DMS79 (cell line): ENCODE measurements at regions not wholly inside any gene's neighbourhood (a gene's known extent, or its start where the extent isn't known, plus 50 kb on each side); places are given as distances from the start of the nearest gene placed in this dataset.

ENCODE experiments used
- DNase-seq: peaks from one replicate; lab custom pipeline; 2025; lab: John Stamatoyannopoulos, UW

DNA sequence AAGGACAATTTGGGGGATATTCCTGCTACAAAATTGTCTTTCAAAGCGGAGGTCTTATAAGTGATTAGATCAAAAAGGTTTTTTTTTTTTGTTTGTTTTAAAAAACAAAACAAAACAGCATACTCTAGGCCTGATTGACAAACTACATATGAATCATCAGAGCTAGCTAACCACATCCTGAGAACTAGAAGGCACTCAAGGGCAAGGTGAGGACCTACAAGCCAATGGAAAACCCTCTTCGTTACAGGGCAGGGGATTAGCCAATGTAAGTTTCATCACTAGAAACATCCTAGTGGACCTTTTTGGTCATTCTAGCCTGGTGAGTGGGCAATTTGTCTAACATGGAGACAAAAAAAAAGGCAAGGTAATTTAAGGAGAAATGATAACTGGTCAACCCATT, 428.6 kb downstream of the RFC3 start:
- DNase-seq = no peak

DNA sequence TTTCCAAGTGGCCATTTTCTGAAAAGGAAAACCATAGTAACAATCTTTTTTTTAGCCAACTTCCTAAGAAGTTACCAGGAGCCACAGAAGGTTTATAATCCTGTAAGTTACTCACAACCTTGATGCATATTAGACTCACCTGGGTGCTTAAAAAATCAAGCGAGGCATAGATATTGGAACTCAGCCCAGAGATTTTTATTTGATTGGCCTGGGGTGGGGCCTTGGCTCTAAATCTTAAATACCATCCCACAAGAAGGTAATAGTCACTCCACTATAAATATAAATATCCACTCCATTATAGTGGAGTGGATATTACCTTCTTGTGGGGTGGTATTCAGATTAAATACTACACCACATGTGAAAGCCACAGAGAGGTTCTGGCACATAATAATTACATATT, 429.6 kb downstream of the RFC3 start:
- DNase-seq = peak; percentile 78

DNA sequence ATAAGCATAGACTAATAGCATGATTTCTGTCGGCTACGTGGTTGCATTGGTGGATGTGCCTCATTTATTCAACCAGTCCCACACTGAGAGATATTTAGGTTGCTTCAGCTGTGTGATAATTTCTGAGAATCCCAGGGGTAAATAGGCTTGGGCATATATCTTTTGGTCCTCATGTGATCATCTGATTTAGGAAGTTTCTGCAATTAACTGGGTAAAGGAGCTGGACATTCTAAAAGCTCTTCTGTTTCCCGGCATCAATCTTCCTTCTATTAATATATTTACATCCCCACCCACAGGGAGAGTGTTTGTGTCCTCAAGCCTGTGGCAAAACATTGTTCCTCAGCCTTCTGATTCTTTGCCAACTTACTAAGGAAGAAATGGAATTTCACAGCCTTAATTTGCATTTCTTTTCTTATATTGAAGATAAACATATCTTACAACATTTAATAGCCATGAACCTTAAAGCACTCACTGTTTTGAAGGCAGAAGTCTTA, 431.6 kb downstream of the RFC3 start:
- DNase-seq = no peak

DNA sequence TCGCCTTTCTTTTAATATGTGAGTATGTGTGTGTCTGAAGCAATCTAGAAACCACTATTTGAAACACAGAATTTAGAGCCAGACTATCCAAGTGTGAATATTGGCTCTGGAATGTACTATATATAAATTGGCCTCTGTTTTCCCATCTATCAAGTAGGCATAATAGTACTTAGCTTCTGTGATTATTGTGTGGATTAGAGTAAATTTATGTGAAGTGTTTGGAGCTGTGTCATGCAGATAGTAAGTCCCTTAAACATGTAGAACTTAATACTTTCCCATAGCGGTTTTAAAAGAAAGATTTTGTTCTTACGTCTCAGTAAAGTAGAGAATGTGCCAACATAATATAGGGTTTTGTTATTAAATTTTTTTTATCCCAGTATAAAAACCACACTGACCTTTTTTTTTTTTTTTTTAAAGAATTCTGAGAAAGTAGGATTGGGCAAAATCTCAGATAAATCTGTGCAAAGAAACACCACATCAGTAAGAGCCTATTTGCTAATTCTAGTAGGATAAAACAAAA, 432.3 kb downstream of the RFC3 start:
- DNase-seq = no peak

DNA sequence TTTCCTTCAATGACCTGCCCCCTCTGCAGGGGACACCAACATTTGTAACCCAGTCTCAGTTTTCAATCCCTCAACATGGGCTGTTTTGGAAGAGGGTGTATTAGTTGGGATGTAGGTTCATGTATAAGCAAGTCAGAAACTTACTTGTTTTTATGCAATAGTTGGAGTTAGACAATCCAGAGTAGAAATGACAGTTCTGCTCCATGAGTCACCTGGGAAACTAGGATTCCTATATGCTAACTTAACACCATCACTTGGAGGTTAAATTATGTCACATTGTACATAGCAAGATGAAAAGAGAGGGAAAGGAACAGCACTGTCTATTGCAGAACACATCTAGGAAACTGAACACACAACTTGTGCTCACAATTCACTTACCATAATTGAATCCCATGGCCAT, 436.4 kb downstream of the RFC3 start:
- DNase-seq = no peak

DNA sequence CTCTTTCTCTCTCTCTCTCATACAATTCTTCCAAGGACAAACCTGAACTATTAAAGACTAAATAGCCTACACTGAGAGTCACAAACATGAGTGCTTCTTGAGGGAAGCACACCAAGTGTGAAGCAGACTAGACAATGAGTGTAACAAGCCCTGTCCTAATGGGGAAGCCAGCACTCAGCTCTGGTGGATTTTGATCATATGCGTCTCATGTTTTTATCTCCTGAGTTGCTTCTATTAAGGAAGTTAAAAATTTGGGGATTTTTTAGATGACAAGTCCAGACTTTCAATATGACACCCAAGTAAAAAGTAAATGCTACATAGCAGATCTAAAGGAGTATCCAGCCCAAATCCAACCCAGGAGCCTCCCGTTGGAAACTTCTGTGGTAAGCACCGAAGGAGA, 437.8 kb downstream of the RFC3 start:
- no peak for DNase-seq

DNA sequence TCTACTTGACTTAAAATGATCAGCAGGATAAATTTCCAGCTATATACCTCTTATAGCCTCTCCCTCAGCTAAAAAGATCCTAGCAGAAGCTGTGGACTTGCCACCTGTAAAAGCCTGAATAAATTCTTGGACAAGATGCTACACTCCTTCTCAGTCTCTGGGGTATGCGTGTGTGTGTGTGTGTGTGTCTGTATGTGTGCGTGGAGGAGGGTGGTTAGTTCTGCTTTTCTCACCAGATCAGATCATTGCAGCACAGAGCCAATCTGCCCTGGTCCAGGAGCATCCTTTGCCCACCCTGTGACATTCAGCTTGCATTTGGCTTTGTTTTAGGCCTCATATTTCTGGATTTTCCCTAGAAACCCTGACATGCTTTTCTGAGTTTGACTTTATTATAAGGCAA, 438.3 kb downstream of the RFC3 start:
- DNase-seq = no peak

DNA sequence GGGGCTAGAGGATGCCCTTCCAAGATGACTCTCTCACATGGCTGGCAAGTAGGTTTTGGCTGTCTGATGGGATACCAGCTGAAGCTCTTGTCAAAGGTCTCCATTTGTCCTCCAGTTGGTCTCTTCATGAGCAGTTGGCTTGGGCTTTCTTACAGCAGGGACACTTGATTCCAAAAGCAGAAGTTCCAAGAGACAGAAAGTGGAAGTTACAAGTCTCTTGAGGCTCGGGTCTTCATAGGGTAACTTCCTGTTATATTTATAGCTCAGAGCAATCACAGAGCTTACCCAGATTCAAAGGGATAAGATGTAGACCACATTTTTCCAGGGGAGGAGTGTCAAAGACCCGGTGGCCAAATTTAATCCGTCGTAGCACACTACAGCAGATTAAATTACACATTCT, 440.0 kb downstream of the RFC3 start:
- DNase-seq = no peak

DNA sequence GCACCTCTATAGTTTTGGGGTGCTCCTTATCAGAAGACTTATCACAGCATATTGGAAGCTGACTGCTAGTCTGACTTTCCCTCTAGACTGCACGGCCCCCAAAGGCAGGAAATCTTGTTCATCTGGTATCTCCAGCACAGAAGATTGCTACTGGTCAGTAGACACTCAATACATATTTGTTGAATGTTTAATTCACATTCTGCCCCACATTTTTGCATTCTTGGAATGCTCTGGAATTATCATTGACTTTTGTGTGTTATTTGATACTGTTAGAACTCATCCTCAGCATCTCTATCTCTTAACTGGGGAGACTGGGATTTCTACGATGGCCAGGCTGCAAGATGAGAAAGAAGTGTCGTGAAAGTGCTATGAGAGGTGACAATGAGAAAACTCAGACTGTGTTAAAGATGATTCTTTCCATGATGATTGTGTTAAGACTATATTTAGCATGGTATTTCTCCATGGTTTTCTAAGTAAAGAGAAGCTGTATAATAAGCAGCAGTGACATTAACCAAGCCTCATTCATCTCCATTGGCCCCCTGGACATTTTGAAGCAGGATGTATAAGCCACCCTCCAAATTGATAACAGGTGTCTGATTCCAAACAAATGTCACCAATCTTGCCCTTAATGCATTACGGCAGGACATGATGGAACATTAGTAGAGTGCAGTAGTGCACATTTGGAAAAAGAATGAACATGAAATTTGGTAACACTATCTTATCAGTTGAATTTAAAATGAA, 440.9 kb downstream of the RFC3 start:
- no peak for DNase-seq

DNA sequence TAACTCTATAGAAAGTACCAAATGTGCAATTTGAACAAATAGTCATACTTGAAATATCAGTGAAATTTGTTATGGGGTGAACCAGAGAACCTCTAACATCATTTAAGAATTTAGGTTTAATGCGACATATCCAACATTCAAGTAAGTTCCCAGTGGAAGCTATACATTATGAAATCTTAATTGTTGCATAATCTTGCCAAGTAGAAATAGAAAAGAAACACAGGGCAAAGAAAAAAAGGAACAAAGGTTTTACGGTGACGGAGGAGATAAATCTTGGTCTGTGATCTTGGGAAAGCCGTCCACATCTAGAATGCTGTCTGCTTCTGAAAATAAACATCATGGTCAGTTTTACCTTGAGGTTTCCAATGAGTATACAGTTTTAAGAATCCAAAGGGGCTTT, 445.7 kb downstream of the RFC3 start:
- no peak for DNase-seq

DNA sequence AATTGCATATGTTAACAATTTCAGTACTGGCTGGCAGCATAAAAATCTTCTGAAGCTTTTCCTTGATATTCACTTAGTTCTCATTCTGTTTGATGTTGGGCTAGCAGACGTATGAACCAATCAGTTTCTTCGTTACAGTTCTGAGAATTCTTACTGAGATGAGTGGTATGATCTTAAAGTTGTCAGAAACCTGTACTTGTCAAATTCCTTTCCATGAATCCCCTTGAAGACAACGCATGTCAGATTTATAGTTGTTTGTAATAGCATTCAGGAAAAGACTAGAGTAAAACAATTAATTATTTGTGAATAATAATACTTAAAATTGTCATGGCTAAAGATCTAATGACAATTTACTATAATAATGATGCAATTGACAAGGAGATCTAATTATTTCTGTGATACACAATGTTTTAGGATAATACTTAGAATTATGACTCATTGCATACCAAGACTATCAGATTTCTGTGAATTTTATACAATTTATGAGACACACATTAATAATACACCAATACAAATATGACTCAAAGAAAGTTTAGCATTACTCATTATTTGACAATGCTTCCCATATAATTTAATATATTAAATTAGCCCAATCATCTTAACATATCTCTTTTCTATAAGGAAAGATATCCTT, 447.2 kb downstream of the RFC3 start:
- DNase-seq = no peak

DNA sequence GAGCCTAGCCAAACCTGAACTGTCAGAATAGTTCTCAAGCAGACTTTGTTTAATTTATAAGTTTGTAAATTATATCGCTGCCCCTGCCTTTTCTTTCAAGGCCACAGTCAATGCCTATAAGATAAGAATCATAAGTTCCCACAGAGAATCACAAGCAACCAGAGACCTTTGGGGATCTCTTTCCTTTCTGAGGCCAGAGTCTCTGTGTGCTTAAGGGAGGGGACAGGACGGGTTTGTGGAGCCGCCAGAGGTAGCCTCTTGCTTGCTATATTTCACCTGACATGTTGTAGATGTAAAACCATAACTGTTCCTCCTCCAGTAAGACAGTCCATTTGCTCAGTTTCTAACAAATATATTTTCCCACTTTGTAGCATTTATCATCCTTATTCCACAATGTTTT, 458.8 kb downstream of the RFC3 start:
- DNase-seq = no peak

DNA sequence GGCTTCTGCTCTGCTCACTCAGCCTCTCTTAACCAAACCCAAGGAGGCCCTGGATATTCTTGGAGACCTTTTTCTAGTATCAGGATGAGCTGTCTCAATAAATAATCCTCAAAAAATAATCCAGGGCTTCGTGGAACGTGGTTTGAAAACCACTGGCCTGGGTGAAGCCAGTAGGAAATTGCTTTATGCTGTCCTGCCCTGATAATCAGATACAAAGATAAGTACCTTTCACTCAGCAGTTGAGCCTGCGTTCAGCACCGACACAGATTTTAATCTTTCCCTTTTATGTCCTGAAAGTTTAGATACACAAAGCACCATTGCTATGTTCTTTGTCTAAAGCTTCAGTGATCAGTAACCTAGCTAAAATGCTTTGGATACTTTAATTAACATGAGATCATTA, 460.0 kb downstream of the RFC3 start:
- DNase-seq = no peak

DNA sequence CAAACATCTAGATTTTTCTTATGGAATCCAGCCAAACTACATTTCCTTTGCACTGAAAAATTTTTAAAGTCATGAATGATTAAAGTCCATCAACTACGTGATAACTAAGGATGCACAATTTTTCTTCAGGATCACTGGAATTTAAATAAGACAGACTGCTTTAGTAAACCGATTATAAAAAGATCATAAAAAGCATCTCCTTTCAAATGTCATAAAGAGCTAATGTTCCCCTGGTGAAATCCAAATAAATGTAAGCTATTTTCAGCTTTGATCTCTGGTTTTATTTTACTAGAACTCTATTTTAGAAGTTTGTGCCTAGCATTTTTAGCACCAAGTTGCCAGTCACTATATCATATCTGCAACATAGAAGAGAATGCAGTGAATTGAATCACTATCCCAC, 460.8 kb downstream of the RFC3 start:
- no peak for DNase-seq

DNA sequence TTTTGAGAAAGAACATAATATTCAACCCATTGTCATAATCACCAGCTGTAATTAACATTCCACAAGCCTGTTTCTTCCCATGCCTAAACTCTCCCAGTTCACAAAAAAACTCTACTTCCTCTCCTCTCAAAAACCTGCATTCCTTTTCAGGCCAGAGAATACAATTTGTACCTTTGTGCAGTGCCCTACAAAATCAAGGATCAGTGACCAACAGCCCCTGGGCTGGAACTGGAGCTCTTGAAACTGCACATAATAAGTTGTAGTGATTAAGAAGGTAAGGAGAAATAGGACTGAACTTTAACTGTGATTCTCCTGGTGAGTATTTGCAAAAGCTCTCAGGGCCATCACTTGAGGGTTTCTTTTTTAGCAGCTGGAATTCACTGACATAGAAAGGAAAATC, 472.7 kb downstream of the RFC3 start:
- no peak for DNase-seq

DNA sequence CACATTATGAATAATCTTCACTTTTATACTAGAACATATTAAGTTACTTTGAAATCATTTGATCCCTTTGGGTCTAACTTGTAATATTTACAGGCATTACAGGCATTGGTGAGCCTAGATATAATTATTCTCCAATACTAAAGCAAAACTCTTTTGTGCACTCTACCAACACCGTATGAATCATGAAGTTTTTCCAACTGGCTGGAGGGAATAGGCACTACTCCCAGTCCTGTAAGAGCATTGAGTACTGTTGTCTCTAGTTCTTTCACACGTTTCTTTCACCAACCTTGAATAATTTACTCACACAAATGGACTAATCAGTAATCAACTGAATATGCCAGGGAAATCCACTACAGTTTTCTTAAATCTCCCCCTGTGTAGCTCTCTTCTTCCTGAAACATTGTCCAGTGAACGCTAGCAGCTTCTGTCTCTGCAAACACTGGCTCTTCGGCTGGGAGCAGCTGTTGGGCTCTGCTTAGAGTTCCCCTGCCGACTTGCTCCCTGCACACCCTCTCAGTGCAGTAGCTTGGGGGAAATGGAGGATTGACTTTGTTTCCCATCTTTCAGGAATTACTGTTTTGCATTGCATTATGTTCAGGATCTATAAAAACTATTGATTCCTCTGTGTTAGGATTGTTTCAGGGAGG, 476.7 kb downstream of the RFC3 start:
- DNase-seq = no peak

DNA sequence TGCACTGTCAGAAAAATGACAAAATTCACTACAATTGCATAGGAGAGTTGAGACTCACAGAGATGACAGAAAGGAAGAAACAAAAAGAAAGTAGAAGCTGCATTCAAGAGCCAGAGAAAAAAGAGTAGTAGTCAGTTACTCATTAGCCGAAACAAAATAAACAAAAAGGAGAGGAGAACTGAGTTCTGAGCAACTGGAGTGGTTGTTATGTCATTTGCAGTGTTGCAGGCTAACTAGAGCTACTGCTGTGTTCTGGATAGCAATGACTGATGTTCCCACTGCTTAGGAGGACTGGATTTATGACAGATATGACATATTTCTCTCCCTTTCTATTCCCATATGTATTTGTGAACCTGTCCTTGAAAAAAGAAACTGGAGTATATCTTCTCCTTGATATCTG, 482.6 kb downstream of the RFC3 start:
- no peak for DNase-seq

DNA sequence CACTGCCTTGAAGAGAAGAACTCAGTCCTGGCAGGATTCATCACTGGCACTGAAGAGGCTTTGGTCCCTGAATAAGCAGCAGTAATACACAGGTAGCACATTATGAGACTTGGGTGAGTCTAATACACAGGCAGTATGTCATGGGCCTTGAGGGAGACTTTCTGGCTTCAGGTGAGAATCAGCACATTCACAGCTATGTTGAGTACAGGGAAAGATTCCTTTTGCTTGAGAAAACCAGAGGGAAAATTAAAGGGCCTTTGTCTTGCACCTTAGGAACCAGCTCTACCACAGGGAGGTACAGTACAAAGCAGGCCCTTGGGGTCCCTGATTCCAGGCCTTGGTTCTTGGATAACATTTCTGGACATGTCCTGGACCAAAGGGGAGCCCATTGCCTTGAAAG, 484.6 kb downstream of the RFC3 start:
- DNase-seq = no peak

DNA sequence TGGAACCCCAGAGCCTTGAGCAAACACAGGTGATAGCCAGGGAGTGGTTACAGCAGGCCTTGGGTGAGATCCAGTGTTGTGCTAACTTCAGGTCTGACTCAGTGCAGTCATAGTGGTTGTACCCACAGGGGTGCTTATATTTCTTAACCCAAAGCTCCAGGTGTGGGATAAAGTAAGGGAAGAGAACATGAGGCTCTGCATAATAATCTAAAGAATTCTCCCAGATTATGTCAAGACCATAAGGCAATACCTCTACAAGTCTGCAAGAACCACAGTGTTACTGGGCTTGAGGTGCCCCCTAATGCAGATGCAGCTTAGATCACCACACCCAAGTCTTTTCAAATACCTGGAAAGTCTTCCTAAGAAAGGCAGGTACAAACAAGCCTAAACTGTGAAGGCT, 485.4 kb downstream of the RFC3 start:
- no peak for DNase-seq

DNA sequence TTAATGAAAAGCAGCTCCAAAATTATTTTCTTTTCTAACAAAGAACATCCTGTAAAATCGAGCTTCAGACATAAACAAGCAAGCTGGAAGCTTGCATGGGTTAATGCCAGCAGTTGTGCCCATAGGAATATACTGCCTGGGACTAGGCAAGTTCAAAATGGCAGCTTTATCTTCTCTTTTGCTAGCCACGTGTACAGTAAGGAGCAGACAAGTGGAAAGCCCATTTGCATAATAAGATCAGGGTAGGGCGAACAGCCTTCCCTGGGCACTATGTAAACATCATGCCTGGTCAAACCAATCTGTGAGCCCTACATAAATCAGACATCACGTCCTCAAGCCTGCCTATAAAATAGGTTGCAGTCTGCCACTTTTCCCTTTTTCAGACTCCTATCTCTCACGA, 489.7 kb downstream of the RFC3 start:
- DNase-seq = no peak

DNA sequence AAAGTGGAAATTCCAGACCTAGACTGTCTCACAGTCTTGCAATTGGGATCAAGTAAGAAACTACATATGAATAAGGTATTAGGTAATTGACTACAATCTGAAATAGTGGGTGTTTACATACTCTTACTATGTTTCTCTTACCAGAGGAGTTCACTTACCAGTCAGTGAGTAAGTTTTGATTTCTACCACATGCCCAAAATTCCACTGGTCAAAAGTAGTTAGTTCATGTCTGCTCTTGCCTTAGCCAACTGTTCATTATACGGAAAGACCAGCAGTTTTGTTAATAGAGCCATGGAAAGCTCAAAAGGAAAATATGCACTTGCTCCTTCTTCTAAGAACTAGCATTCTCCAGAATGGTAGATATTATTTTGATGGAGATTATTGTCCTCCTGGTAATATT, 490.8 kb downstream of the RFC3 start:
- DNase-seq = no peak

DNA sequence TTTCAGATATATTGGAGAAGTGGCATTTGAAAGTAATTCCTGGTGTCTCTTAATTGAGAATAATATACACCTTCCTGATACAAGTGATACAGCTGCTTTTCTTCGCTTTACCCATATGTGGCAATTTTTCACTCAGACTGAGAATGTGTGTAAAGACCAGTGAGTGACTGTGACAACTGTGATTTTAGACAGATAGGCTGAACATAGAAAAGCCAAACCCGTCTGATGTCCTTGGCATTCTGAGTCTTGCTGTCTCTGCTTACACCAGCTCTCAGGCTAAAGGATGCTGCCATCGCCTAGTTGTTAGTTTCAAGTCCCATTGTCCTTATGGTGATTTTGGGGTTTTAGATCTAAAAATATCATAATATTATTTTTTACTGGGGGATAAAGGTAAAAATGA, 492.6 kb downstream of the RFC3 start:
- DNase-seq = no peak

DNA sequence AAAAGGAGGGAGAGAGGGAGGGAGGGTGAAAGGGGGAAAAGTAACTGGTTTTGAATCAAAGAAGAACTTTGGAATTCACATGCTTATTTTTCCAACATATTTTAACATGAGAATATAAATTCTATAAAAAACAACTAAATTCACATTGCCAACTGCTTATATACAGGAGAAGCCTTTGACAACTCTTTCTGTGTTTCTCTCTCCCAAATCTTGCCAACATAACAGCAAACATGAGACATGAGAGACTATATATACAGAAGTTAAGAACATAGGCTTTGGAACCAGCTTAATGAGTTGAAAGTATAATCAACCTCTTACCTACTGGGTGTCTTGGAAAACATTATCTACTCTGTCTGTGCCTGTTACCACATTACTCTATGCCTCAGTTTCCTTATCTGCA, 493.3 kb downstream of the RFC3 start:
- DNase-seq = no peak
